H1 (cell line): ENCODE measurements at regions not wholly inside any gene's neighbourhood (a gene's known extent, or its start where the extent isn't known, plus 50 kb on each side); places are given as distances from the start of the nearest gene placed in this dataset.

ENCODE experiments used
- EGR1 ChIP-seq: IDR thresholded peaks from 2 replicates; pipeline ENCODE4 v1.6.1; 2011; ENCODE audit warnings: low read depth, low read length, borderline replicate concordance

DNA sequence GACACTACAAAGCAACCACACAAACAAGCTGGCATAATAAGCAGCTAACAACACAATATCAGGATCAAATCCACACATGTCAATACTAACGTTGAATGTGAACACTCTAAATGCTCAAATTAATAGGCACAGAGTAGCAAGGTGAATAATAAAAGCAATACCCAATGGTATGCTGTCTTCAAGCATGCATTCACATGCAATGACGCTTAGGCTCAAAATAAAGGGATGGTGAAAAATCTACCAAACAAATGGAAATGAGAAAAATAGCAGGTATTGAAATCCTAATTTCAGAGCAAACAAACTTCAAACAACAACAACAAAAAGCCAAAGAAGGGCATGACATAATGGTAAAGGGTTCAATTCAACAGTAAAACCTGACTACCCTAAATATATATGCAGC lies 74.0 kb upstream of the FAM47B start (continued):
- TF ChIP-seq EGR1, result no peak
